BLaER1 (cell line): ENCODE measurements at regions not wholly inside any gene's neighbourhood (a gene's known extent, or its start where the extent isn't known, plus 50 kb on each side); places are given as distances from the start of the nearest gene placed in this dataset.
A peak's percentile ranks its signal among the peaks of the same experiment; 100 is the strongest.

Experiments
- H3K27ac ChIP-seq: shearing (Covaris generic); formaldehyde crosslinking; 2 replicates; pipeline ENCODE4 v1.8.1; 2022
- H3K27me3 ChIP-seq: shearing (Covaris generic); formaldehyde crosslinking; 2 replicates; pipeline ENCODE4 v1.8.1; 2022
- H3K36me3 ChIP-seq: shearing (Covaris generic); formaldehyde crosslinking; 2 replicates; pipeline ENCODE4 v1.8.1; 2022
- H3K4me1 ChIP-seq: shearing (Covaris generic); formaldehyde crosslinking; 2 replicates; pipeline ENCODE4 v1.8.1; 2022
- H3K4me2 ChIP-seq: shearing (Covaris generic); formaldehyde crosslinking; 2 replicates; pipeline ENCODE4 v1.8.1; 2022
- H3K4me3 ChIP-seq: shearing (Covaris generic); formaldehyde crosslinking; 2 replicates; pipeline ENCODE4 v1.8.1; 2022
- H3K9ac ChIP-seq: shearing (Covaris generic); formaldehyde crosslinking; 2 replicates; pipeline ENCODE4 v1.8.1; 2022
- H3K9me3 ChIP-seq: shearing (Covaris generic); formaldehyde crosslinking; 2 replicates; pipeline ENCODE4 v1.8.1; 2022
- H4K20me1 ChIP-seq: shearing (Covaris generic); formaldehyde crosslinking; 2 replicates; pipeline ENCODE4 v1.8.1; 2022
- Cebpa-rat ChIP-seq: shearing (Covaris generic); IDR thresholded peaks from 2 replicates; pipeline ENCODE4 v1.8.1; 2022

DNA sequence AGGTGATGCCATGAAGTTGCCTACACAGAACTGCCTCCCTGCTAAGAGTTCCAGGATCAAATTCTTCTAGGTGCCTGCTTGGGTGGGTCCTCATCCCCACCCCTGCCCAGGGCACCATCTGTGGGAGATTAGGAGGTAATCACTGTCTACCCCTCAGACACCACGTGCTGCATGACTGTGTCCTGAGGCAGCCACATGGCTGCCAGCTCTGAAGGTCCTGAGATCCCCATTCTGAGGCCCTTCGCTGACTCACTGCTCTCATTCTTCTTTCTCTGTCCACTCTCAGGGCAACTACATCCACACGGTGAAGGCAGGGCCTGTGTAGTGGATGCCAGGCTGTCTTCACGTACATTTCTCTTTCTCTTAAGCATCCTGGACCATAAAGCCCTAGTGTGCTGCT, 222.9 kb upstream of the ANKRD55 start:
- no peak for TF ChIP-seq Cebpa-rat
- Histone ChIP-seq H3K4me1 (peaks cover 4% of the 10 kb centered on the region), H3K9me3 (peaks cover 11% of the 10 kb centered on the region; the same call in 1 of the 2 replicates), H3K4me3 (no peak overlapping the region), H3K9ac (no peak overlapping the region), H3K27ac (no peak overlapping the region), H4K20me1 (no peaks in the 10 kb centered on the region), H3K4me2 (no peak overlapping the region), H3K36me3 (0 out of 2 replicates have a peak, but pooled peaks cover 5% of the 10 kb centered on the region), H3K27me3 (no peaks in the 10 kb centered on the region)

DNA sequence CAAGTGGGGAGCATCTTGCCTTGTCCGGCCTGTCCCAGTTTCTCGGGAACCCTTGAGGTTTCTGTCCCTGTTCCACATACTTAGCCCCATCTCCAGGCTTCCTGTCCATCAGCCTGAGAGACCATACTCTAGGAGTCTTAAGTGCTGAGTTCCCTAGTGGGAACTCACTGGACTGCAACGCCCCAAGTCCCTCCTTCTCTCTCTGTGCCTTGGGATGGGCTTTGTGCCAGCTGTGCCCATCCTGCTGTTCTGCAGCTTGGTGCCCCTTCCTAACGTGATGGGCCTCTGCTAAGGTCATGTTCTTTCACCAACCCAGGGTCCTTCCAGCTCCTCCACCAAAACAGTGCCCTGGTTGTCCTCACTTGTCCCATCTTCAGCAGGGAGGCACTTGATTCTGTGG, 222.3 kb upstream of the ANKRD55 start:
- no peak for TF ChIP-seq Cebpa-rat
- peaks cover 10% of the 10 kb centered on the region for H3K4me1 ChIP-seq
- no peak overlapping the region for H3K27ac ChIP-seq
- 0 out of 2 replicates have a peak, but pooled peaks cover 5% of the 10 kb centered on the region for H3K36me3 ChIP-seq
- no peak overlapping the region for H3K4me2 ChIP-seq
- H3K9me3 ChIP-seq = peaks cover 11% of the 10 kb centered on the region; the same call in 1 of the 2 replicates
- no peak overlapping the region for H3K4me3 ChIP-seq
- H3K9ac ChIP-seq = no peak overlapping the region
- H4K20me1 ChIP-seq = no peaks in the 10 kb centered on the region
- no peaks in the 10 kb centered on the region for H3K27me3 ChIP-seq

DNA sequence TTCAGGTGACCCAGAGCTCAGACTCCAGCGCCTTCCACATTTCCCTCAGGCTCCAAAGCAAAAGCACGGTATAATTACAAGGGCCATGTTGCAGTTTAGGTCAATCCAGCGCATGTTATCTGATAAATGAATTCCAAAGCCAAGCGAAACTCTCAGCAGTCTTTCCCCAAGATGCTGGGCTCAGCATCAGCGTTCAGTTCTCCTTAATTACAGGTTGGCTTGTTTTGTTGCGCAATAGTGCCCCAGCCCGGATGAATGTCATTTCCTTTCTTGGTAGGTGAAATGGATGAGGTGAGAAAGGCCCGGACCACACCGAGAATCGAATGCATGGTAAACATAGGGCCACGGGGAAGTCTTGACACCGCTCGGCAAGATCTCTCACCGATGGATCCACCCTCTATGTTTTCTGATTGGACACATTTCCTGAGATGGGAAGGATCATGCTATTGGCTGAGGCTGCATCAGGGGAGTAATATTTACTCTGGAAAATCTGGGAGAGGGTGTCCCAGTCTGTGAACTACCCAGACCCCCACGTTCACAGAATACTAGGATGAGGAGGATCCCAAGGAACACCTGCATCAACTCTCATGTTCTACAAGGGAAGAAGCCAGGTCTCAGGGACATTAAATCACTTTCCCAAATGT, 221.2 kb upstream of the ANKRD55 start:
- H3K36me3 ChIP-seq = 0 out of 2 replicates have a peak, but pooled peaks cover 5% of the 10 kb centered on the region
- H3K4me3 ChIP-seq = no peak overlapping the region
- TF ChIP-seq Cebpa-rat = peak; percentile 98
- no peak overlapping the region for H3K9ac ChIP-seq
- H3K27ac ChIP-seq = no peak overlapping the region
- H3K4me1 ChIP-seq = peaks cover 10% of the 10 kb centered on the region
- no peaks in the 10 kb centered on the region for H4K20me1 ChIP-seq
- H3K4me2 ChIP-seq = no peak overlapping the region
- no peaks in the 10 kb centered on the region for H3K27me3 ChIP-seq
- peaks cover 11% of the 10 kb centered on the region; the same call in 1 of the 2 replicates for H3K9me3 ChIP-seq

DNA sequence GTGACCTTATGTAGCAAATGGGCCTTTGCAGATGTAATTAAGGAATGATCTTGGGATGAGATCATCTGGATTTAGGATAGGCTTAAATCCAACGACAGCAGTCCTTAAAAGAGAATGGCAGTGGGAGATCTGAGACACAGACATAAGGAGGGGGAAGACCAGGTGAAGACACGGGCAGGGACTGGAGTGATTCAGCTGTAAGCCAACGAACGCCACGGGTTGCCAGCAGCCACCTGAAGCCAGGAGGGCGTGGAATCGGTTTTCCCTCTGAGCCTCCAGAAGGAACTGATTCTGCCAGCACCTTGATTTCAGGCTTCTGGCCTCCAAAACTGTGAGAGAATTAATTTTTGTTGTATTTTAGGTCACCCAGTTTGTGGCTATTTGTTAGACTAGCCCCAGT, 218.6 kb upstream of the ANKRD55 start:
- H3K9me3 ChIP-seq = peaks cover 11% of the 10 kb centered on the region; the same call in 1 of the 2 replicates
- H3K4me3 ChIP-seq = no peak overlapping the region
- no peak for TF ChIP-seq Cebpa-rat
- H3K9ac ChIP-seq = no peak overlapping the region
- H3K27ac ChIP-seq = no peak overlapping the region
- H3K36me3 ChIP-seq = 0 out of 2 replicates have a peak, but pooled peaks cover 5% of the 10 kb centered on the region
- H3K4me2 ChIP-seq = no peak overlapping the region
- no peaks in the 10 kb centered on the region for H4K20me1 ChIP-seq
- peaks cover 10% of the 10 kb centered on the region for H3K4me1 ChIP-seq
- no peaks in the 10 kb centered on the region for H3K27me3 ChIP-seq

DNA sequence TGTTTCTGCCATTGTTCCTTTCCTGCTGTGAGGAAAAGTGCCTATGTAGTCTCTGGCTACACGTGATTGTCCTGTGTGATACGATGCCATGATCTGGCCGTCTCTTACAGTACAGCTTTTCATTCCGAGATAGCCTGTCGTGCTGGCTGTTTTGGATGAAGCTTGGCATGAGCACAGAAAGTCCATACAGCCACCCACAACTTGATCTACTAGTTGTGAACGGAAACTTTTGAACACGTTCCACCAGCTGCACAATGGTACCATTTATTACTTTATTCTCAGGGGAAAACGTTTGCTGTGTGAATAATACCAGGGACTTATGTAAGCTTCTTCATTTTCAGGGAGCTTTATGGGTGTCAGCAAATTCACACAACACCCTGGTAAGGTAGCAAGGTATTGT, 217.6 kb upstream of the ANKRD55 start:
- H3K9ac ChIP-seq = no peak overlapping the region
- no peak overlapping the region for H3K4me3 ChIP-seq
- no peak for TF ChIP-seq Cebpa-rat
- peaks cover 10% of the 10 kb centered on the region for H3K4me1 ChIP-seq
- peaks cover 11% of the 10 kb centered on the region; the same call in 1 of the 2 replicates for H3K9me3 ChIP-seq
- no peaks in the 10 kb centered on the region for H3K27me3 ChIP-seq
- peak overlapping the region; percentile 46 for H3K4me2 ChIP-seq
- H3K27ac ChIP-seq = no peak overlapping the region
- H4K20me1 ChIP-seq = no peaks in the 10 kb centered on the region
- H3K36me3 ChIP-seq = 0 out of 2 replicates have a peak, but pooled peaks cover under 1% of the 10 kb centered on the region

DNA sequence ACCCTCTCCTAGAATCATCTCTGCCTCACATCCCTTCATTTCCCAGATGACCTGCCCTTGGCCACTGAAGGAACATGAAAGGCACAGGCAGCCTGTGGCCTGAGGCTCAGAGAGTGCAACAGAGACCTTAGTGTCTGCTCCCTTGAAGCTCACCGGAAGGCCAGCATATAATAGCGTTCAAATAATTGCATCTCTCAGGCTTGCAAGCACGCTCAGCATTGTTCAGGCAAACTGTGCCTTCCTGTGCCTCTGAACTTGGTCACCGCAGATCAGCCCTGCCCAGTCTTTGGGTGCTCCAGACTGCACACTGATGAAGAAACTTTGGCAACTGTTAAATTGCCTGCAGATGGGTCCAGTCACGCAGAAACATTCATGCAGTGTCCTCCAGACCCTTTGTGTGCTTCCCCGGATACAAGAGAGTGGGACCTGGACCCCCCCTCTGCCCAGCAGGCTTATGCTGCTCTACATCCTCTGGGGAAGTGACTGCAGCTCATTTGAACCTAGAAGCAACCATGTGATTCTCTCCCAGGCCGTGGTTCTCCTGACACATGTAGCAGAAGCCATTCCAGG, 216.0 kb upstream of the ANKRD55 start:
- peaks cover 5% of the 10 kb centered on the region; the same call in 1 of the 2 replicates for H3K9me3 ChIP-seq
- H3K9ac ChIP-seq = no peak overlapping the region
- no peak overlapping the region for H3K27ac ChIP-seq
- H4K20me1 ChIP-seq = no peaks in the 10 kb centered on the region
- H3K4me2 ChIP-seq = no peak overlapping the region
- no peak overlapping the region for H3K4me3 ChIP-seq
- no peaks in the 10 kb centered on the region for H3K27me3 ChIP-seq
- no peak for TF ChIP-seq Cebpa-rat
- H3K36me3 ChIP-seq = no peaks in the 10 kb centered on the region
- H3K4me1 ChIP-seq = peaks cover 10% of the 10 kb centered on the region

DNA sequence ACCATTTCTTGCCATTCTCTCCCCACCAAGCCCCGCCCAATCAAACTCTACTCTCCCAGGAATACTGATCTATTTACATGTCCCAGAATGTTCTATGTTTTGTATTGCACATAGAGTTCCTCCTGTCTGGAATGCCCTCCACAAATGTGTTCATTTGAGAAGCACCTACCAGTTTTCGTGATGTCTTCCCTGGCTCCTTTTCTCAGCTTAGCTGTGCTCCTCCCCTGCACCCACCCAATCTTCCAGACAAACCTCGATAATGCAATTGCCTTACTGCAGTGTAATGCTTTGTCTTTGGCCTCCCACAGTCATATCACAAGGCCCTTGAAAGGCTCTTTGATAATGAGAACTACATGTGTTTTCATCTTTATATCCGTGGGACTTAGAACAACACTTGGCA, 214.5 kb upstream of the ANKRD55 start:
- no peak overlapping the region for H3K27ac ChIP-seq
- H3K36me3 ChIP-seq = no peaks in the 10 kb centered on the region
- H3K27me3 ChIP-seq = no peaks in the 10 kb centered on the region
- H3K9ac ChIP-seq = no peak overlapping the region
- no peak for TF ChIP-seq Cebpa-rat
- no peaks in the 10 kb centered on the region for H4K20me1 ChIP-seq
- no peak overlapping the region for H3K4me3 ChIP-seq
- H3K9me3 ChIP-seq = 0 out of 2 replicates have a peak, but pooled peaks cover 5% of the 10 kb centered on the region
- peaks cover 10% of the 10 kb centered on the region for H3K4me1 ChIP-seq
- no peak overlapping the region for H3K4me2 ChIP-seq

DNA sequence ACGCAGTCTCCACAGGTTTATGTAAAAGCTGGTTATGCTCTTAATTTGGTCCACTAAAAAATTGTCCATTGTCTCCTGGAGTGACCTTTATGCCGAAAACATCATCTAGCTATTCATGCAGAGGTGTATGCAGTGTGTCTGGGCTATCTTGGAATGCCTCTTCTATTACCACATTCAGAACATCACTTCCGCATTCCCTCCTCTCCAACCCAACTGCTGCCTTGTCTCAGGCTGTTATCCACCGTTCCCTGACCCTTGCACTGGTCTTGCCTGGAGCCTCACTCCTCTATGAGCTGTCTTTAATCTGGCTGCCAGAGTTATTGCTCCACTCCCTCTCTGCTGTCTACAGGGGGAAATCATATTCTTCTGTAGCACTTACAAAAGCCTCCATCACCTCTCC, 214.1 kb upstream of the ANKRD55 start:
- Histone ChIP-seq H3K4me3 (no peak overlapping the region), H3K27me3 (no peaks in the 10 kb centered on the region), H3K27ac (no peak overlapping the region), H3K4me1 (peaks cover 10% of the 10 kb centered on the region), H3K4me2 (no peak overlapping the region), H4K20me1 (no peaks in the 10 kb centered on the region), H3K36me3 (no peaks in the 10 kb centered on the region), H3K9me3 (0 out of 2 replicates have a peak, but pooled peaks cover 9% of the 10 kb centered on the region), H3K9ac (no peak overlapping the region)
- no peak for TF ChIP-seq Cebpa-rat

DNA sequence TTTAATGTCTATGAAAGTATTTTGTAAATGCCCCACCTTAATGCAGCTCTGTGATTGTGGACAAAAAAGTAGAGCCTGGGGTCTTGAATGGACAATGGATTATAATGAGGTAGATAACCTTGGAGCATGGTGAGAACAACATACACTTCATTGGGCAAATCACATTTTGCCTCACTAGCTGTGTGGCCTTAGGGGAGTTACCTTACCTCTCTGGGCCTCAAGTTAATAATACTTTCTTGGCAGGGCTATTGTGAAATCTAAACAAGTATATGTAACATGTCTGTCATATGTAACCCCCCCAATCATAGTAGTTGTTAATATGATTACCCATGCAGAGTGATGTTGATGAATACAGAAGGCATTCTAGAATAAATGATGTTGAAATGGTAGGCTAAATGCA, 213.6 kb upstream of the ANKRD55 start:
- no peak overlapping the region for H3K9ac ChIP-seq
- no peak overlapping the region for H3K4me3 ChIP-seq
- no peak for TF ChIP-seq Cebpa-rat
- no peaks in the 10 kb centered on the region for H3K36me3 ChIP-seq
- H3K4me2 ChIP-seq = no peak overlapping the region
- no peak overlapping the region for H3K27ac ChIP-seq
- H3K27me3 ChIP-seq = no peaks in the 10 kb centered on the region
- peaks cover 10% of the 10 kb centered on the region for H3K4me1 ChIP-seq
- no peaks in the 10 kb centered on the region for H4K20me1 ChIP-seq
- 0 out of 2 replicates have a peak, but pooled peaks cover 9% of the 10 kb centered on the region for H3K9me3 ChIP-seq

DNA sequence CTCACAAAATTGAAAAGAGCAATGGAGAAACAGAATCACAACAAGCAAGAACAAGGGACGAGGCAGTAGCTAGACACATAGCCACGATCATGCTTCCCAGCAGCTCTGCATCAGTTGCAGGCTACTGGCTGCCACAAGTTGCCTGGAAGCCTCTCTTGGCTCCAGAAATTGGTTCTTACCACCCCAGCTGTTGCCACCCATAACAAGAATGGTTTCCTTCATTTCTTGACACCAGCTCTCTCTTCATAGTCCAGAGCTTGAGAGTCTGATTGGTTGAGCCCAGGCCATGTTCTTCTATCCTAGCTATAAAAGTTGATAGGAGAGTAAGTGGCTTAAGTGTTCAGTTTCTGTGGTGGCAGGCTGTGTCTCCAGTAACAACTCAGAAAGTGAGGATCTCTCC, 210.7 kb upstream of the ANKRD55 start:
- no peak overlapping the region for H3K27ac ChIP-seq
- H3K36me3 ChIP-seq = no peaks in the 10 kb centered on the region
- H3K9ac ChIP-seq = no peak overlapping the region
- peaks cover 9% of the 10 kb centered on the region; the same call in 1 of the 2 replicates for H3K9me3 ChIP-seq
- H3K4me3 ChIP-seq = no peak overlapping the region
- no peaks in the 10 kb centered on the region for H3K27me3 ChIP-seq
- no peaks in the 10 kb centered on the region for H4K20me1 ChIP-seq
- no peak for TF ChIP-seq Cebpa-rat
- no peaks in the 10 kb centered on the region for H3K4me1 ChIP-seq
- no peak overlapping the region for H3K4me2 ChIP-seq
